ENCODE measurements at regions not wholly inside any gene's neighbourhood (a gene's known extent, or its start where the extent isn't known, plus 50 kb on each side); places are given as distances from the start of the nearest gene placed in this dataset.
"Not testable (repeated sequence)": the region's sequence is repeated elsewhere in the genome, so short reads cannot be mapped to it uniquely, and the experiment has no call there.

- no peak for DNase-seq
These were observed 186.2 kb upstream of the SVIL start for GRCh38 chr10:29820890-29821461.

GRCh38 chr10:29816801-29817558 is 182.2 kb upstream of the SVIL start:
- DNase-seq = no peak

GRCh38 chr10:29815572-29815971 is 180.8 kb upstream of the SVIL start:
- no peak for DNase-seq

GRCh38 chr10:29811751-29812427 is 177.1 kb upstream of the SVIL start:
- DNase-seq = no peak

- no peak for DNase-seq
These were observed 176.0 kb upstream of the SVIL start for GRCh38 chr10:29810816-29811215.

GRCh38 chr10:29810231-29810630 is 175.5 kb upstream of the SVIL start:
- not testable (repeated sequence) for DNase-seq

GRCh38 chr10:29809383-29809782 is 174.6 kb upstream of the SVIL start:
- DNase-seq = no peak

GRCh38 chr10:29807163-29807806 is 172.5 kb upstream of the SVIL start:
- DNase-seq = no peak

- DNase-seq = no peak
These were observed 171.6 kb upstream of the SVIL start for GRCh38 chr10:29806350-29806788.

- DNase-seq = no peak
These were observed 170.5 kb upstream of the SVIL start for GRCh38 chr10:29805134-29805723.

GRCh38 chr10:29804025-29804852 is 169.5 kb upstream of the SVIL start:
- no peak for DNase-seq

- no peak for DNase-seq
These were observed 167.4 kb upstream of the SVIL start for GRCh38 chr10:29802171-29802570.

GRCh38 chr10:29798921-29799690 is 164.3 kb upstream of the SVIL start:
- DNase-seq = no peak

GRCh38 chr10:29797616-29798015 is 162.8 kb upstream of the SVIL start:
- DNase-seq = no peak

- no peak for DNase-seq
These were observed 161.1 kb upstream of the SVIL start for GRCh38 chr10:29795850-29796249.

- DNase-seq = no peak
These were observed 160.2 kb upstream of the SVIL start for GRCh38 chr10:29794776-29795611.

GRCh38 chr10:29791773-29792172 is 157.0 kb upstream of the SVIL start:
- DNase-seq = no peak

GRCh38 chr10:29790207-29790606 is 155.4 kb upstream of the SVIL start:
- no peak for DNase-seq

- no peak for DNase-seq
These were observed 153.3 kb upstream of the SVIL start for GRCh38 chr10:29788113-29788512.

GRCh38 chr10:29785701-29786100 is 150.9 kb upstream of the SVIL start:
- DNase-seq = no peak

Data from CD4-positive, alpha-beta T cell treated with Interferon gamma for 1 hour (primary cell).